Breast epithelium (tissue), 4 donors: ENCODE measurements at regions not wholly inside any gene's neighbourhood (a gene's known extent, or its start where the extent isn't known, plus 50 kb on each side); places are given as distances from the start of the nearest gene placed in this dataset.

ENCODE experiments used
- DNase-seq, 2 donors: peaks; one replicate each; pipeline ENCODE4 v3.0.0-alpha.2; 2019; ENCODE audit warnings: low spot score in 2 of 2
- H3K27ac ChIP-seq, 2 donors: fragments of 200-600 bp; sonication (generic) in 1 of 2; one replicate each; pipeline ENCODE4 v1.5.1; 2016 to 2019; ENCODE audit warnings: mild to moderate bottlenecking in 1 of 2
- H3K27me3 ChIP-seq, 2 donors: fragments of 200-600 bp; sonication (generic) in 1 of 2; one replicate each; pipeline versions ENCODE4 v1.5.1 to v1.6.0; 2017 to 2019; ENCODE audit warnings: control low read depth in 1 of 2, mild to moderate bottlenecking in 1 of 2
- H3K36me3 ChIP-seq: fragments of 200-600 bp; one replicate; pipeline ENCODE4 v1.5.1; 2019
- H3K4me1 ChIP-seq, 2 donors: fragments of 200-600 bp; sonication (generic); one replicate each; pipeline ENCODE4 v1.5.1; 2016 to 2019; ENCODE audit warnings: control low read depth in 1 of 2
- H3K4me3 ChIP-seq, 3 donors: fragments of 200-600 bp; sonication (generic); 1 replicate in 2 of 3; 2 replicates in 1 of 3; pipeline ENCODE4 v1.5.1; 2016 to 2019; ENCODE audit warnings: mild to moderate bottlenecking in 3 of 3, moderate library complexity in 2 of 3
- H3K9me3 ChIP-seq, 2 donors: fragments of 200-600 bp; sonication (generic) in 1 of 2; one replicate each; pipeline ENCODE4 v1.5.1; 2016 to 2019; ENCODE audit warnings: control low read depth in 1 of 2
- POLR2A ChIP-seq: fragments of 450-650 bp; IDR thresholded peaks from one replicate; pipeline ENCODE4 v1.6.1; 2016; ENCODE audit warnings: antibody characterized with exemption, mild to moderate bottlenecking, moderate library complexity
- POLR2AphosphoS5 ChIP-seq, 3 donors: sonication (generic); formaldehyde crosslinking; IDR thresholded peaks; one replicate each; pipeline ENCODE4 v1.6.1; 2017; ENCODE audit warnings: antibody characterized with exemption in 3 of 3
- intact Hi-C: fragments of 100-400 bp; cut with DNase I; formaldehyde crosslinking; loops from one replicate; pipeline ENCODE4 v1.15.1; 2023; ENCODE audit warnings: low total_unique reads
- TF ChIP-seq, protein P1 (sequence below), 3 donors: fragments of 450-650 bp; IDR thresholded peaks; one replicate each; pipeline ENCODE4 v1.5.1; 2016 to 2017; ENCODE audit warnings: antibody characterized with exemption in 3 of 3, mild to moderate bottlenecking in 3 of 3, moderate library complexity in 3 of 3

DNA sequence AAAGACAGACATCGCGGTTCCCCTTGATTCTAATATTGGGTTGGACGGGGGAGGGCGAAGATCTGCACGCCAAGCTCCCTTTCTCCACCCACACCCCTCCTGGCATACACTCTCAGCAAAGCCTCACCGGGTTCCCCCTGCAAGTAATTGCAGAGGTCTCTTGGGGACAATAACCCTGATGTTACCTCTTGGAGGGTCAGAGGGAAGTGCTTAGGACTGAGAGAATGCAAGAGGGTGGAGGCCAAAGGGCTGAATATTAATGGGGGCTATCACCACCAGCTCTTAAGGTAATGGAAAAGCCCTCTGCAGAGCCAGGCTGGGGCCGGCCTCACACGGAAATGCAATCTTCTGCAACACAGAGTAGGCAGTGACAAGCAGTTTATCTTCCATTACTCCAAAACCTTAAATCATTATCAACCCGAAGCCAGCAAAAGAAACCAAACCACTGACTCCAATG, 344.1 kb upstream of the GATB start:
- H3K4me3 ChIP-seq, result no peak overlapping the region
- H3K9me3 ChIP-seq, result no peaks in the 10 kb centered on the region
- no peak overlapping the region for H3K27ac ChIP-seq
- H3K4me1 ChIP-seq, result no peaks in the 10 kb centered on the region
- TF ChIP-seq, protein P1, sequence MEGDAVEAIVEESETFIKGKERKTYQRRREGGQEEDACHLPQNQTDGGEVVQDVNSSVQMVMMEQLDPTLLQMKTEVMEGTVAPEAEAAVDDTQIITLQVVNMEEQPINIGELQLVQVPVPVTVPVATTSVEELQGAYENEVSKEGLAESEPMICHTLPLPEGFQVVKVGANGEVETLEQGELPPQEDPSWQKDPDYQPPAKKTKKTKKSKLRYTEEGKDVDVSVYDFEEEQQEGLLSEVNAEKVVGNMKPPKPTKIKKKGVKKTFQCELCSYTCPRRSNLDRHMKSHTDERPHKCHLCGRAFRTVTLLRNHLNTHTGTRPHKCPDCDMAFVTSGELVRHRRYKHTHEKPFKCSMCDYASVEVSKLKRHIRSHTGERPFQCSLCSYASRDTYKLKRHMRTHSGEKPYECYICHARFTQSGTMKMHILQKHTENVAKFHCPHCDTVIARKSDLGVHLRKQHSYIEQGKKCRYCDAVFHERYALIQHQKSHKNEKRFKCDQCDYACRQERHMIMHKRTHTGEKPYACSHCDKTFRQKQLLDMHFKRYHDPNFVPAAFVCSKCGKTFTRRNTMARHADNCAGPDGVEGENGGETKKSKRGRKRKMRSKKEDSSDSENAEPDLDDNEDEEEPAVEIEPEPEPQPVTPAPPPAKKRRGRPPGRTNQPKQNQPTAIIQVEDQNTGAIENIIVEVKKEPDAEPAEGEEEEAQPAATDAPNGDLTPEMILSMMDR (IDR thresholded peaks at IDR 0.05), result no peak
- TF ChIP-seq POLR2AphosphoS5 (IDR thresholded peaks at IDR 0.05), result no peak
- no peak for TF ChIP-seq POLR2A
- intact Hi-C loops, result no loop called here
- no peaks in the 10 kb centered on the region for H3K27me3 ChIP-seq
- no peaks in the 10 kb centered on the region for H3K36me3 ChIP-seq
- no peak for DNase-seq

DNA sequence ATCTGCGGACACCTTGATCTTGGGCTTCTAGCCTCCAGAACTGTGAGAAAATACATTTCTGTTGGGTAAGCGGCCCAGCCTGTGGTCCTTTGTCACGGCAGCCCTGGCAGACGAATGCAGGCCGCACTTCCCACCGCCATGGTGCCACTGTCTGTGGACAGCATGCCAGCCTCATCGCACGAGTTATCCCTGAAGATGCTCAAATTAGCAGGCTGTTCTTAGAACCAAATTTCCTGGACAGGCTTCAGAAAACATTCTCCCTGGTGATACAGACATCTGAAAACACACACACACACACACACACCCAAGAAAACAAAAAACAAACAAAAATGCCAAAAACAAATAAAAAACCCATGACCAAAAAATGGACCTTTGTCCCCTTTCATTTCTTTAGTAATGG, 343.5 kb upstream of the GATB start:
- H3K4me1 ChIP-seq, result no peaks in the 10 kb centered on the region
- H3K27ac ChIP-seq, result no peak overlapping the region
- no peak for DNase-seq
- intact Hi-C loops, result no loop called here
- no peaks in the 10 kb centered on the region for H3K9me3 ChIP-seq
- H3K36me3 ChIP-seq, result no peaks in the 10 kb centered on the region
- H3K27me3 ChIP-seq, result no peaks in the 10 kb centered on the region
- H3K4me3 ChIP-seq, result no peak overlapping the region
- TF ChIP-seq, protein P1 (IDR thresholded peaks at IDR 0.05), result no peak
- TF ChIP-seq POLR2A, result no peak
- TF ChIP-seq POLR2AphosphoS5 (IDR thresholded peaks at IDR 0.05), result no peak

DNA sequence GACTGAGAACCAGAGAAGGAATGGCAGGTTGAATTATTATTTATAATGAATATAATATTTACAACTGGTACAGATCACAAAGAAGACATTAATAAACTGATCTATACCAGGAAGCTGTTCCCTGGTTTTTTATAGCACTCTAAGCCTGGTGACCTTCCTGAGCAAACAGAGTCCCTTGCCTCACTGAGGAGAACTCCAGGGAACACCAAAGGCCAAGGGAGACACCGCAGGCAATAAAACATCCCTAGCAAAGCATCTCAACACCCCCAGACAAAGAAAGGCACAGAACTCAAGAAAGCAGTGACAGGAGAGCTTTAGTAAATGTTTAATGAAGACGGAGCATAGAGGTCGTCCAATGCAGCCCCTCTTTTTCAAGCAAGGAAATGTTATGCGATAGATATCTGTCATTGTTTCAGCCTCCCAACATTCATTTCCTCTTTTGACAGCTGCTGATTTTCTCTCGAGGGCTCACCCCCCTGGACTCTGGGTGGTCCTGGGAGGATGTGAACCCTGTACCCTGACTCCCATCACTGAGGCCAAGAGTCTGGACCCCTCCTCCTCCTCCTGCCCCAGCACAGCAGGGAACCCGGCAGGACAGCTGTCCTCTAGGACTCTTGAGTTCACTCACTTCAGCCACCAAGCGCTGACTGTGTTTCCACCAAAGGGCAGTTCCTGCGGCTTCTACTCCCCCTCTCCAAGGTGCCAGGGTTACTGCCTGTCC, 342.5 kb upstream of the GATB start:
- Histone ChIP-seq H3K9me3 (no peaks in the 10 kb centered on the region), H3K36me3 (no peaks in the 10 kb centered on the region), H3K4me3 (no peak overlapping the region), H3K4me1 (no peaks in the 10 kb centered on the region), H3K27me3 (no peaks in the 10 kb centered on the region), H3K27ac (no peak overlapping the region)
- TF ChIP-seq, protein P1 (IDR thresholded peaks at IDR 0.05), result no peak
- TF ChIP-seq POLR2A (no peak), POLR2AphosphoS5 (IDR thresholded peaks at IDR 0.05) (no peak)
- no peak for DNase-seq
- intact Hi-C loops, result no loop called here

DNA sequence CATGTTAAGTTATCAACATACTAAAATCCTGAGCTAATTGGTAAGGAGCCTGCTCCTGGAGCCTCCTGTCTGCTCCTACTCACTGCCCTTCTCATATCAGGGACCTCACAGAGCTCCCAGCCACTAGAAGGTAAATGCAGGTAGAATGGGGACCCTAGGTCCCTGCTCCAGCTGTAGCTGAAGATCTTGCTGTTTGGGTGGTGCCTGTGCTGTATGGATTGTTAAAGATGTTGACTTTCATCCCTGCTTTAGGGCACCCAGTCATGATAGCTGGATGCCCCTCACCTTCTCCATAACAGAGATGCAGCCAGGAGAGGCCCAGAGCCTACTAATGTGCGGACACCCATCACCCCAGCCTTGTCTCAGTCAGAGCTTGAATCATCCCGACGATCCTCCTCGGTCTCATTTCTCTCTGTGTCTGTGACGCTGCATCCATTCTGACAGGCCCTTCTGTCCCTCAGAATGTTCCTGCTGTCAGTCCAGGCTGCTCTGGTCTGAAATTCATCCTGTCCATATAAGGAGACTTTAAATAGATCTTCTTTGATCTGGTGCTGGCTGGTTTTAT, 341.7 kb upstream of the GATB start:
- no peak overlapping the region for H3K27ac ChIP-seq
- TF ChIP-seq POLR2AphosphoS5 (IDR thresholded peaks at IDR 0.05) (no peak), POLR2A (no peak)
- TF ChIP-seq, protein P1 (IDR thresholded peaks at IDR 0.05), result no peak
- no peaks in the 10 kb centered on the region for H3K27me3 ChIP-seq
- intact Hi-C loops, result no loop called here
- no peaks in the 10 kb centered on the region for H3K36me3 ChIP-seq
- no peak for DNase-seq
- no peaks in the 10 kb centered on the region for H3K9me3 ChIP-seq
- no peaks in the 10 kb centered on the region for H3K4me1 ChIP-seq
- H3K4me3 ChIP-seq, result no peak overlapping the region

DNA sequence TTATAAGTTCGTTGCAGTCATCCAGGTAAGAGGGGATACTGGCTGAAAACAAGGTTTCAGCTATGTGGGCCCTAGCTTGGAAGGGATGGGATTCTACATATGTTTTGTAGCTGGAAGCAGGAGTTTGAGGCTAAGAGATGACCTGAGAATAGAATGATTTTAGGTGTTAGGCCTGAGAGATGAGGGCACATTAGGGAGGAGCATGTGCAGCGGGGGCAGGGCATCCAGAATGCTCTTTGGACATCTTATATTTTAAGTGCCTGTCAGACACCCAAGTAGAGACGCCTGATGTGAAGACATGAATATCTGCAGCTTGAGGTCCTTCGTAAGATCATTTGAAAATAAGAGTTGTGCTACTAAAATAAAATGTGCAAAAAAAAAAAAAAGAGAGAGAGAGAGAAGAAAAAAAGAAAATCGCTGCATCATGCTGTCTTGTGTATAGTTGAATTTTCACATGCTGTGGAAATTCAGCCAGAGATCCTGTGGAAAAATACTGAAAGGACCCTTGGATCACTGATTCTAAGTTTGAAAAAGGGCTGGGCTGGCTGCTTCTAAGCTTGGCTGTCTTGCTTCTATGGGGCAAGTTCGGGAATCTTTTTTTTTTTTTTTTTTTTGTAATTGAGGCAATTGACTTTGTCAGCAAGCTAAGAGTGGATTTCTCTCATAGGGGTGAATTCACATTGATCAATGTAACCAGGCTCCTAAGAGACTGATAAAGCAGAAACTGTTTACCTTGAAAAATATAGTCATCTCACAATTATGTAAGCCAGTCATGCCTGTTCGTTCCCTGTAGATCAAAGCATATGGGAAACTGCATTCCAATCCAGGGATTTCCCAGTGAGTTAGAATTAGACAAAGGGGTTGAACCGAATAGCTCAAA, 341.0 kb upstream of the GATB start:
- no peaks in the 10 kb centered on the region for H3K9me3 ChIP-seq
- H3K4me3 ChIP-seq, result no peak overlapping the region
- no peaks in the 10 kb centered on the region for H3K36me3 ChIP-seq
- H3K27me3 ChIP-seq, result no peaks in the 10 kb centered on the region
- peak overlapping the region in 1 of 2 donors; percentile 38 for H3K27ac ChIP-seq
- TF ChIP-seq, protein P1 (IDR thresholded peaks at IDR 0.05), result no peak
- no peaks in the 10 kb centered on the region for H3K4me1 ChIP-seq
- no peak for DNase-seq
- intact Hi-C loops, result no loop called here
